ENCODE measurements at regions not wholly inside any gene's neighbourhood (a gene's known extent, or its start where the extent isn't known, plus 50 kb on each side); places are given as distances from the start of the nearest gene placed in this dataset.

- no peak overlapping the region for H3K4me2 ChIP-seq (ENCODE audit: insufficient read depth, low read length)
- no peak overlapping the region for H3K27ac ChIP-seq (ENCODE audit: low read length)
- no peaks in the 10 kb centered on the region for H3K27me3 ChIP-seq (ENCODE audit: insufficient read depth, low read length, poor library complexity)
- H3K9me3 ChIP-seq (ENCODE audit: insufficient read depth, low read length, severe bottlenecking), result no peaks in the 10 kb centered on the region
- no peak for TF ChIP-seq CTCF (IDR thresholded peaks at IDR 0.05; ENCODE audit: borderline replicate concordance, extremely low read depth, low read length, poor library complexity, severe bottlenecking)
- no peak for TF ChIP-seq EZH2 (IDR thresholded peaks at IDR 0.05; ENCODE audit: borderline replicate concordance, low read depth, low read length, severe bottlenecking)
- DNase-seq, result no peak
- no peaks in the 10 kb centered on the region for H3K36me3 ChIP-seq (ENCODE audit: insufficient read depth, low read length)
- H3K4me1 ChIP-seq (ENCODE audit: insufficient read depth, low read length), result no peaks in the 10 kb centered on the region
- H2AFZ ChIP-seq (ENCODE audit: low read depth, low read length), result no peak overlapping the region
- no peak overlapping the region for H3K4me3 ChIP-seq (ENCODE audit: low read depth in 1 of 2, low read length in 2 of 2)
- no peak overlapping the region for H3K9ac ChIP-seq (ENCODE audit: low read depth, low read length)
- no peaks in the 10 kb centered on the region for H3K79me2 ChIP-seq (ENCODE audit: insufficient read depth, low read length)
- ATAC-seq (ENCODE audit: insufficient read depth, low read depth), result no peak
- H4K20me1 ChIP-seq (ENCODE audit: insufficient read depth, low read length), result no peaks in the 10 kb centered on the region
These were observed 286.8 kb downstream of the ARL6IP6 start for GRCh38 chr2:153005071-153005730.

- no peak overlapping the region for H3K4me2 ChIP-seq (ENCODE audit: insufficient read depth, low read length)
- no peak overlapping the region for H2AFZ ChIP-seq (ENCODE audit: low read depth, low read length)
- H3K9ac ChIP-seq (ENCODE audit: low read depth, low read length), result no peak overlapping the region
- no peaks in the 10 kb centered on the region for H3K4me1 ChIP-seq (ENCODE audit: insufficient read depth, low read length)
- H4K20me1 ChIP-seq (ENCODE audit: insufficient read depth, low read length), result no peaks in the 10 kb centered on the region
- H3K4me3 ChIP-seq (ENCODE audit: low read depth in 1 of 2, low read length in 2 of 2), result no peak overlapping the region
- no peak overlapping the region for H3K27ac ChIP-seq (ENCODE audit: low read length)
- H3K79me2 ChIP-seq (ENCODE audit: insufficient read depth, low read length), result no peaks in the 10 kb centered on the region
- H3K36me3 ChIP-seq (ENCODE audit: insufficient read depth, low read length), result no peaks in the 10 kb centered on the region
- ATAC-seq (ENCODE audit: insufficient read depth, low read depth) (no peak), DNase-seq (no peak)
- no peaks in the 10 kb centered on the region for H3K27me3 ChIP-seq (ENCODE audit: insufficient read depth, low read length, poor library complexity)
- no peaks in the 10 kb centered on the region for H3K9me3 ChIP-seq (ENCODE audit: insufficient read depth, low read length, severe bottlenecking)
- TF ChIP-seq CTCF (IDR thresholded peaks at IDR 0.05; ENCODE audit: borderline replicate concordance, extremely low read depth, low read length, poor library complexity, severe bottlenecking), result no peak
- TF ChIP-seq EZH2 (IDR thresholded peaks at IDR 0.05; ENCODE audit: borderline replicate concordance, low read depth, low read length, severe bottlenecking), result no peak
These were observed 286.2 kb downstream of the ARL6IP6 start for GRCh38 chr2:153004627-153005026.

GRCh38 chr2:152974146-152974545 is 255.7 kb downstream of the ARL6IP6 start:
- H3K27me3 ChIP-seq (ENCODE audit: insufficient read depth, low read length, poor library complexity), result no peaks in the 10 kb centered on the region
- no peaks in the 10 kb centered on the region for H4K20me1 ChIP-seq (ENCODE audit: insufficient read depth, low read length)
- no peak for DNase-seq
- no peak overlapping the region for H3K27ac ChIP-seq (ENCODE audit: low read length)
- no peaks in the 10 kb centered on the region for H3K79me2 ChIP-seq (ENCODE audit: insufficient read depth, low read length)
- H2AFZ ChIP-seq (ENCODE audit: low read depth, low read length), result no peak overlapping the region
- H3K9me3 ChIP-seq (ENCODE audit: insufficient read depth, low read length, severe bottlenecking), result peaks cover 13% of the 10 kb centered on the region
- no peaks in the 10 kb centered on the region for H3K4me1 ChIP-seq (ENCODE audit: insufficient read depth, low read length)
- no peak overlapping the region for H3K4me3 ChIP-seq (ENCODE audit: low read depth in 1 of 2, low read length in 2 of 2)
- no peak for TF ChIP-seq CTCF (IDR thresholded peaks at IDR 0.05; ENCODE audit: borderline replicate concordance, extremely low read depth, low read length, poor library complexity, severe bottlenecking)
- no peaks in the 10 kb centered on the region for H3K36me3 ChIP-seq (ENCODE audit: insufficient read depth, low read length)
- ATAC-seq (ENCODE audit: insufficient read depth, low read depth), result no peak
- H3K4me2 ChIP-seq (ENCODE audit: insufficient read depth, low read length), result no peak overlapping the region
- no peak overlapping the region for H3K9ac ChIP-seq (ENCODE audit: low read depth, low read length)

- no peaks in the 10 kb centered on the region for H3K27me3 ChIP-seq (ENCODE audit: insufficient read depth, low read length, poor library complexity)
- H3K79me2 ChIP-seq (ENCODE audit: insufficient read depth, low read length), result no peaks in the 10 kb centered on the region
- H3K36me3 ChIP-seq (ENCODE audit: insufficient read depth, low read length), result no peaks in the 10 kb centered on the region
- ATAC-seq (ENCODE audit: insufficient read depth, low read depth), result no peak
- no peak overlapping the region for H3K27ac ChIP-seq (ENCODE audit: low read length)
- H3K9ac ChIP-seq (ENCODE audit: low read depth, low read length), result no peak overlapping the region
- H2AFZ ChIP-seq (ENCODE audit: low read depth, low read length), result no peak overlapping the region
- H3K4me3 ChIP-seq (ENCODE audit: low read depth in 1 of 2, low read length in 2 of 2), result no peak overlapping the region
- H3K4me2 ChIP-seq (ENCODE audit: insufficient read depth, low read length), result no peak overlapping the region
- TF ChIP-seq CTCF (IDR thresholded peaks at IDR 0.05; ENCODE audit: borderline replicate concordance, extremely low read depth, low read length, poor library complexity, severe bottlenecking), result no peak
- no peak for TF ChIP-seq EZH2 (IDR thresholded peaks at IDR 0.05; ENCODE audit: borderline replicate concordance, low read depth, low read length, severe bottlenecking)
- H3K9me3 ChIP-seq (ENCODE audit: insufficient read depth, low read length, severe bottlenecking), result peaks cover 18% of the 10 kb centered on the region
- no peaks in the 10 kb centered on the region for H4K20me1 ChIP-seq (ENCODE audit: insufficient read depth, low read length)
- DNase-seq, result no peak
- H3K4me1 ChIP-seq (ENCODE audit: insufficient read depth, low read length), result no peaks in the 10 kb centered on the region
These were observed 253.3 kb downstream of the ARL6IP6 start for GRCh38 chr2:152971685-152972084.

Data from DND-41 (cell line).